Fibroblast of gingiva (primary cell): ENCODE measurements at regions not wholly inside any gene's neighbourhood (a gene's known extent, or its start where the extent isn't known, plus 50 kb on each side); places are given as distances from the start of the nearest gene placed in this dataset.
"Not testable (repeated sequence)": the region's sequence is repeated elsewhere in the genome, so short reads cannot be mapped to it uniquely, and the experiment has no call there.

Experiments
- DNase-seq: peaks from one replicate; pipeline ENCODE4 v3.0.0-alpha.2; 2011; ENCODE audit warnings: low read depth

- no peak for DNase-seq
Observed at GRCh38 chr6:147667082-147667481, 158.6 kb downstream of the SAMD5 start.

- no peak for DNase-seq
Observed at GRCh38 chr6:147674099-147674498, 165.6 kb downstream of the SAMD5 start.

- no peak for DNase-seq
Observed at GRCh38 chr6:147674794-147675193, 166.3 kb downstream of the SAMD5 start.

- no peak for DNase-seq
Observed at GRCh38 chr6:147675281-147675680, 166.8 kb downstream of the SAMD5 start.

GRCh38 chr6:147676495-147677199, 168.2 kb downstream of the SAMD5 start:
- DNase-seq = no peak

GRCh38 chr6:147677647-147678046, 169.2 kb downstream of the SAMD5 start:
- DNase-seq = no peak

GRCh38 chr6:147678253-147678652, 169.8 kb downstream of the SAMD5 start:
- DNase-seq = no peak

- DNase-seq = peak; percentile 56
Observed at GRCh38 chr6:147684906-147685305, 176.4 kb downstream of the SAMD5 start.

- DNase-seq = no peak
Observed at GRCh38 chr6:147689398-147689797, 180.9 kb downstream of the SAMD5 start.

GRCh38 chr6:147691446-147691845, 183.0 kb downstream of the SAMD5 start:
- DNase-seq = no peak

GRCh38 chr6:147693181-147693580, 184.7 kb downstream of the SAMD5 start:
- no peak for DNase-seq

GRCh38 chr6:147694556-147694955, 186.1 kb downstream of the SAMD5 start:
- DNase-seq = not testable (repeated sequence)

GRCh38 chr6:147695819-147696218, 187.3 kb downstream of the SAMD5 start:
- DNase-seq = no peak

GRCh38 chr6:147699140-147699539, 190.7 kb downstream of the SAMD5 start:
- no peak for DNase-seq

GRCh38 chr6:147699637-147700036, 191.1 kb downstream of the SAMD5 start:
- peak; percentile 14 for DNase-seq

- DNase-seq = peak; percentile 32
Observed at GRCh38 chr6:147700436-147701209, 192.1 kb downstream of the SAMD5 start.

- no peak for DNase-seq
Observed at GRCh38 chr6:147704691-147705090, 196.2 kb downstream of the SAMD5 start.

- DNase-seq = no peak
Observed at GRCh38 chr6:147707524-147707923, 199.0 kb downstream of the SAMD5 start.

GRCh38 chr6:147708170-147708569, 199.7 kb downstream of the SAMD5 start:
- no peak for DNase-seq

GRCh38 chr6:147709396-147710272, 201.1 kb downstream of the SAMD5 start:
- no peak for DNase-seq

GRCh38 chr6:147710890-147711289, 202.4 kb downstream of the SAMD5 start:
- DNase-seq = no peak

- DNase-seq = peak; percentile 94
Observed at GRCh38 chr6:147711476-147711875, 203.0 kb downstream of the SAMD5 start.

GRCh38 chr6:147712841-147713240, 204.4 kb downstream of the SAMD5 start:
- DNase-seq = peak; percentile 21
